ENCODE measurements at regions not wholly inside any gene's neighbourhood (a gene's known extent, or its start where the extent isn't known, plus 50 kb on each side); places are given as distances from the start of the nearest gene placed in this dataset.

DNA sequence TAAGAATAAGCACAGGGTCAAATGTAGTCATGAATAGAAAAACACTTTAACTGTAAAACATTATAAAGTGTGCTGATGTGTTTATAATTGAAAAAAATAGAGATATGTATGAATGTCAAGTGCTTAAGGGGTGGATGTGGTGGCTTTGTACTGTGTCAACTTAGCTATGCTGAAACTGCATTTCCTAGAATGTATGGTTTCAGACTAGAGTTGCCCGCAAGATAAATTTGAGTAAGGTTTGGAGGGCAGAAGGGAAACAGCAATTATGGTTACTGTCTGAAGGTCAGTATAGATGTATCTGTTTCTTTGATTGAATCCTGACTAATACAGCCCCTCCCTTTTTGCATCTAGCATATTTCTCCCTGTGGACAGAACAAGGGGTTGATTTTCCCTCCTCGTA lies 288.1 kb upstream of the MOCS1 start:
- Histone ChIP-seq H3K27ac (ENCODE audit: low read depth, low read length) (no peak overlapping the region), H3K9ac (ENCODE audit: extremely low read depth, low read length, poor library complexity, severe bottlenecking) (no peak overlapping the region), H3K9me3 (ENCODE audit: control insufficient read depth, low read length) (peaks cover 14% of the 10 kb centered on the region), H3K36me3 (ENCODE audit: control insufficient read depth, insufficient read depth, low read length) (no peaks in the 10 kb centered on the region), H3K4me3 (ENCODE audit: low read length) (no peak overlapping the region), H3K4me1 (ENCODE audit: control insufficient read depth, insufficient read depth, low read length) (no peaks in the 10 kb centered on the region), H3K27me3 (ENCODE audit: control insufficient read depth, insufficient read depth, low read length, poor library complexity, severe bottlenecking) (no peaks in the 10 kb centered on the region)
- Mint-ChIP-seq H3K9me3 (peaks cover 8% of the 10 kb centered on the region), H3K36me3 (ENCODE audit: low read depth) (no peaks in the 10 kb centered on the region), H3K27me3 (ENCODE audit: insufficient read depth) (peaks cover 3% of the 10 kb centered on the region), H3K4me3 (no peak overlapping the region), H3K4me1 (peaks cover 5% of the 10 kb centered on the region), H3K27ac (no peak overlapping the region)
- DNase-seq: no peak
- TF ChIP-seq, protein P1, sequence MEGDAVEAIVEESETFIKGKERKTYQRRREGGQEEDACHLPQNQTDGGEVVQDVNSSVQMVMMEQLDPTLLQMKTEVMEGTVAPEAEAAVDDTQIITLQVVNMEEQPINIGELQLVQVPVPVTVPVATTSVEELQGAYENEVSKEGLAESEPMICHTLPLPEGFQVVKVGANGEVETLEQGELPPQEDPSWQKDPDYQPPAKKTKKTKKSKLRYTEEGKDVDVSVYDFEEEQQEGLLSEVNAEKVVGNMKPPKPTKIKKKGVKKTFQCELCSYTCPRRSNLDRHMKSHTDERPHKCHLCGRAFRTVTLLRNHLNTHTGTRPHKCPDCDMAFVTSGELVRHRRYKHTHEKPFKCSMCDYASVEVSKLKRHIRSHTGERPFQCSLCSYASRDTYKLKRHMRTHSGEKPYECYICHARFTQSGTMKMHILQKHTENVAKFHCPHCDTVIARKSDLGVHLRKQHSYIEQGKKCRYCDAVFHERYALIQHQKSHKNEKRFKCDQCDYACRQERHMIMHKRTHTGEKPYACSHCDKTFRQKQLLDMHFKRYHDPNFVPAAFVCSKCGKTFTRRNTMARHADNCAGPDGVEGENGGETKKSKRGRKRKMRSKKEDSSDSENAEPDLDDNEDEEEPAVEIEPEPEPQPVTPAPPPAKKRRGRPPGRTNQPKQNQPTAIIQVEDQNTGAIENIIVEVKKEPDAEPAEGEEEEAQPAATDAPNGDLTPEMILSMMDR (conservative IDR thresholded peaks at IDR 0.05): no peak
- 96 to 100% methylated on average over 2 of the region's 2 CpGs for WGBS, 2 experiments (ENCODE audit: insufficient coverage in 1 of 2, insufficient read length in 1 of 2)

DNA sequence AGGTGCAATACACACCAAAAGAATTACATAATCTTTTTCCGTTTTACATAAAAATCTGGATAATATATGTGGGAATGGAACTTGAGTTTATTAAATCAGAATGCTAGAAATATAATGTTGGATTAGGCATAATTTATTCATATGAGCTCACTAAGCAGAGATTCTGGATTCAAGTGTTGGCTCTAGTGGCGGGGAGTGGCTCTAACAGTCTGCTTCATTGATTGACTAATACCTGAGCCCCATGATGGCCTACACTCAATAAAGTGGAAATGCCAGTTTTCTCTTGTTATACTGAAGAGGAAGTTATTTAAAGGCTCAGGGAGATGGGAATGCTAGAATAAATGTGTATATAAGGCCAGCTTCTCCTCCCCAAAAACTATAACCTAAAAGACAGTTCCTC lies 285.5 kb upstream of the MOCS1 start:
- Mint-ChIP-seq H3K4me3 (no peak overlapping the region), H3K27me3 (ENCODE audit: insufficient read depth) (no peaks in the 10 kb centered on the region), H3K27ac (no peak overlapping the region), H3K9me3 (peaks cover 3% of the 10 kb centered on the region), H3K36me3 (ENCODE audit: low read depth) (no peaks in the 10 kb centered on the region), H3K4me1 (peaks cover 5% of the 10 kb centered on the region)
- no peaks in the 10 kb centered on the region for H3K4me1 ChIP-seq (ENCODE audit: control insufficient read depth, insufficient read depth, low read length)
- no peak overlapping the region for H3K9ac ChIP-seq (ENCODE audit: extremely low read depth, low read length, poor library complexity, severe bottlenecking)
- no peak overlapping the region for H3K4me3 ChIP-seq (ENCODE audit: low read length)
- no peak overlapping the region for H3K27ac ChIP-seq (ENCODE audit: low read depth, low read length)
- no peak for DNase-seq
- H3K27me3 ChIP-seq (ENCODE audit: control insufficient read depth, insufficient read depth, low read length, poor library complexity, severe bottlenecking): no peaks in the 10 kb centered on the region
- TF ChIP-seq, protein P1 (conservative IDR thresholded peaks at IDR 0.05): no peak
- no peaks in the 10 kb centered on the region for H3K36me3 ChIP-seq (ENCODE audit: control insufficient read depth, insufficient read depth, low read length)
- 97 to 100% methylated on average over 1 to 2 of the region's 2 CpGs for WGBS, 2 experiments (ENCODE audit: insufficient coverage in 1 of 2, insufficient read length in 1 of 2)
- peaks cover 9% of the 10 kb centered on the region for H3K9me3 ChIP-seq (ENCODE audit: control insufficient read depth, low read length)

DNA sequence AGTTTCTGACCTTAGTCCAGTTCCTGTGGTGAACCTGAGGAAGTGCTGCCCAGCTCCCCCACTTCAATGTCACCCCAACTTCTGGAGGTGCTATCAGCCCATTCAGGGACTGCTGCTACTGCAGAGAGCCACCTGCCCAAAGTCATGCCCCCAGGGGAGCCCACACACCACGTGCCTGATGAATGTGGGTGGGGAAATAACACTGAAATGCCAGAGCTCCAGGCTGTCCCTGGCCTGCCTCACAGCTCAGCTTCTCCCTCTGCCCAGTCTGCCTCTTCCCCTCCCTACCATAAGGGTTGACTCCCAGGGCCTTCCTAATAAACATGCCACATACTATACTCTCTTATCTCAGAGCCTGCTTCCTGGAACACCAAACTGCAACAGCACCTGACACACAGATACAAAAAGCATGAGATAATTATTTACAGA lies 276.4 kb upstream of the MOCS1 start:
- Mint-ChIP-seq H3K36me3 (ENCODE audit: low read depth) (no peaks in the 10 kb centered on the region), H3K4me3 (no peak overlapping the region), H3K27ac (no peak overlapping the region), H3K27me3 (ENCODE audit: insufficient read depth) (peaks cover 5% of the 10 kb centered on the region), H3K4me1 (no peaks in the 10 kb centered on the region), H3K9me3 (no peaks in the 10 kb centered on the region)
- Histone ChIP-seq H3K36me3 (ENCODE audit: control insufficient read depth, insufficient read depth, low read length) (no peaks in the 10 kb centered on the region), H3K9ac (ENCODE audit: extremely low read depth, low read length, poor library complexity, severe bottlenecking) (no peak overlapping the region), H3K27ac (ENCODE audit: low read depth, low read length) (no peak overlapping the region), H3K4me3 (ENCODE audit: low read length) (no peak overlapping the region), H3K9me3 (ENCODE audit: control insufficient read depth, low read length) (no peaks in the 10 kb centered on the region), H3K27me3 (ENCODE audit: control insufficient read depth, insufficient read depth, low read length, poor library complexity, severe bottlenecking) (no peaks in the 10 kb centered on the region), H3K4me1 (ENCODE audit: control insufficient read depth, insufficient read depth, low read length) (no peaks in the 10 kb centered on the region)
- DNase-seq: no peak
- WGBS, 2 experiments (ENCODE audit: insufficient coverage in 1 of 2, insufficient read length in 1 of 2): 10% methylated on average over 1 of the region's 1 CpG; no CpG with 5 or more reads in 1 of the 2 experiments
- TF ChIP-seq, protein P1 (conservative IDR thresholded peaks at IDR 0.05): no peak

All from endodermal cell (in vitro differentiated cells).